Smooth muscle cell (in vitro differentiated cells): ENCODE measurements at regions not wholly inside any gene's neighbourhood (a gene's known extent, or its start where the extent isn't known, plus 50 kb on each side); places are given as distances from the start of the nearest gene placed in this dataset.

Experiments used
- DNase-seq: peaks from one replicate; lab custom pipeline; 2025; ENCODE audit not compliant: unreplicated experiment; lab: John Stamatoyannopoulos, UW
- H2AFZ ChIP-seq: fragments of 200-600 bp; sonication (generic); 2 replicates; pipeline ENCODE4 v1.6.0; 2016; ENCODE audit warnings: antibody characterized with exemption, low read depth, mild to moderate bottlenecking
- H3F3A ChIP-seq: fragments of 200-600 bp; sonication (generic); 2 replicates; pipeline ENCODE4 v1.6.0; 2017; ENCODE audit warnings: antibody characterized with exemption, low read depth
- H3K27ac ChIP-seq: fragments of 200-600 bp; sonication (generic); 2 replicates; pipeline ENCODE4 v1.5.1; 2016; ENCODE audit warnings: low read depth, mild to moderate bottlenecking
- H3K27me3 ChIP-seq: fragments of 200-600 bp; sonication (generic); 2 replicates; pipeline ENCODE4 v1.6.1; 2016; ENCODE audit warnings: low read depth, mild to moderate bottlenecking
- H3K36me3 ChIP-seq: fragments of 200-600 bp; sonication (generic); 2 replicates; pipeline ENCODE4 v1.5.1; 2016; ENCODE audit warnings: low read depth
- H3K4me1 ChIP-seq: fragments of 200-600 bp; sonication (generic); 2 replicates; pipeline ENCODE4 v1.5.1; 2016; ENCODE audit warnings: low read depth
- H3K4me2 ChIP-seq: fragments of 200-600 bp; sonication (generic); 2 replicates; pipeline ENCODE4 v1.6.0; 2016; ENCODE audit warnings: mild to moderate bottlenecking
- H3K4me3 ChIP-seq: fragments of 200-600 bp; sonication (generic); 2 replicates; pipeline ENCODE4 v1.5.1; 2016; ENCODE audit warnings: mild to moderate bottlenecking
- H3K79me2 ChIP-seq: fragments of 200-600 bp; sonication (generic); 2 replicates; pipeline ENCODE4 v1.6.0; 2016; ENCODE audit warnings: low read depth, mild to moderate bottlenecking
- H3K9ac ChIP-seq: fragments of 200-600 bp; sonication (generic); 2 replicates; pipeline ENCODE4 v1.6.0; 2016; ENCODE audit warnings: low read depth
- H3K9me3 ChIP-seq: fragments of 200-600 bp; sonication (generic); replicated peaks from 2 replicates; pipeline ENCODE4 v1.5.1; 2016; ENCODE audit warnings: low read depth
- H4K20me1 ChIP-seq: fragments of 200-600 bp; sonication (generic); 2 replicates; pipeline ENCODE4 v1.6.0; 2016; ENCODE audit warnings: low read depth
- WGBS: methylation state at CpG from one replicate; pipeline ENCODE4 v1.1.7; 2016; ENCODE audit warnings: low lambda C conversion rate; 5-methylcytosine and 5-hydroxymethylcytosine counted together
- TF ChIP-seq, protein P1 (sequence below): fragments of 200-600 bp; sonication (generic); IDR thresholded peaks from 2 replicates; pipeline ENCODE4 v1.5.1; 2017; ENCODE audit warnings: borderline replicate concordance, mild to moderate bottlenecking, antibody characterized with exemption; ENCODE audit not compliant: insufficient read depth, poor library complexity, severe bottlenecking

DNA sequence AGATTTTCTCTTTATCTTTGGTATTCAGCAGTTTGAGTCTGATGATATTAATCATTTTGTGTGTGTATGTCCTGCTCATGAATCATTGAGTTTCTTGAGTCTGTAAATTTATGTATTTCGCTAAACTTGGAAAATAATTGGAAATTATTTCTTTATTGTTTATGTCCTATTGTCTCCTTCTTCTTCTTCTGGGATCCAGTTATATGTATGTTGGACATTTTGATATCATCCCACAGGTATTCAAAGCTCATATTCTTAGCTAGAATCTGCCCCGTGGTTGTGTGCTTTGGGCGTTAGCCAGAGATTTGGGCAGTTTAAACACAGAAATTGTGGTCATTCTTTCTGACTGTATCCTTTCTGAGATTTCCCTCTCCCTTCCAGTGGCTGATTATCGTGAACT is 243.0 kb upstream of the SPRED2 start:
- no peak for DNase-seq
- Histone ChIP-seq H3K4me1 (no peaks in the 10 kb centered on the region), H2AFZ (no peak overlapping the region), H3K36me3 (no peaks in the 10 kb centered on the region), H3K9me3 (peaks cover 8% of the 10 kb centered on the region), H3K4me2 (no peak overlapping the region), H3K27ac (no peak overlapping the region), H3K27me3 (no peaks in the 10 kb centered on the region), H4K20me1 (no peaks in the 10 kb centered on the region), H3K79me2 (no peaks in the 10 kb centered on the region), H3F3A (no peaks in the 10 kb centered on the region), H3K4me3 (no peak overlapping the region), H3K9ac (no peak overlapping the region)
- TF ChIP-seq, protein P1, sequence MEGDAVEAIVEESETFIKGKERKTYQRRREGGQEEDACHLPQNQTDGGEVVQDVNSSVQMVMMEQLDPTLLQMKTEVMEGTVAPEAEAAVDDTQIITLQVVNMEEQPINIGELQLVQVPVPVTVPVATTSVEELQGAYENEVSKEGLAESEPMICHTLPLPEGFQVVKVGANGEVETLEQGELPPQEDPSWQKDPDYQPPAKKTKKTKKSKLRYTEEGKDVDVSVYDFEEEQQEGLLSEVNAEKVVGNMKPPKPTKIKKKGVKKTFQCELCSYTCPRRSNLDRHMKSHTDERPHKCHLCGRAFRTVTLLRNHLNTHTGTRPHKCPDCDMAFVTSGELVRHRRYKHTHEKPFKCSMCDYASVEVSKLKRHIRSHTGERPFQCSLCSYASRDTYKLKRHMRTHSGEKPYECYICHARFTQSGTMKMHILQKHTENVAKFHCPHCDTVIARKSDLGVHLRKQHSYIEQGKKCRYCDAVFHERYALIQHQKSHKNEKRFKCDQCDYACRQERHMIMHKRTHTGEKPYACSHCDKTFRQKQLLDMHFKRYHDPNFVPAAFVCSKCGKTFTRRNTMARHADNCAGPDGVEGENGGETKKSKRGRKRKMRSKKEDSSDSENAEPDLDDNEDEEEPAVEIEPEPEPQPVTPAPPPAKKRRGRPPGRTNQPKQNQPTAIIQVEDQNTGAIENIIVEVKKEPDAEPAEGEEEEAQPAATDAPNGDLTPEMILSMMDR = no peak
- WGBS = 79% methylated on average over 4 of the region's 4 CpGs

DNA sequence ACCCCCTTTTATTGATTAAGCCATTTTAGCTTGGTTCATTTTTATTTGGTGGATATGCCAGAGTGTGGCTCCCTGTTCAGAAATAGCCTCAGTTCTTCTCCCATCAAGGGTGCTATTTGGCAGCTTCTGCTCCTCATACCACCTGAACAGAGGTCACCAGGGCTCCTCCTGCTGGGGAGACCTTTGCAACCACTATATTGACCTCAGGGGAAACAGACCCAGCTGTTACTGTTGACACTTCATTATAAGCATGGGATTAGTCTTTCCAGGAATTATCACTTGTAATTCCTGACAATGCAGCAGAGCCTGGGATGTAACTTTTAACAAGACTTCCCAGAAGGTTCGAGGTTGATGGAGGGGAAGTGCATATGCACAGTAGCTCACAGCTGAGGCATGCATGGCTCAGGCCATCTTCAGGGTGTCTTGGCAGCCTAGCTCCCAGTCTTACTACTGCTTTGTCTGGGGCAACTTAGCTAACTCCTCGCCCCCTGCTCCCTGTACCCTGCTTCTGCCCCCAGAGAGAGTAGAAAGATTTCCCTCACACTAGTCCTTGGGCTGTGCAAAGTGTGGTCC is 239.4 kb upstream of the SPRED2 start:
- H3K9ac ChIP-seq = no peak overlapping the region
- no peaks in the 10 kb centered on the region for H3F3A ChIP-seq
- H3K36me3 ChIP-seq = no peaks in the 10 kb centered on the region
- H4K20me1 ChIP-seq = no peaks in the 10 kb centered on the region
- H2AFZ ChIP-seq = no peak overlapping the region
- no peaks in the 10 kb centered on the region for H3K4me1 ChIP-seq
- H3K27ac ChIP-seq = no peak overlapping the region
- H3K4me3 ChIP-seq = no peak overlapping the region
- TF ChIP-seq, protein P1 = no peak
- H3K9me3 ChIP-seq = peaks cover 8% of the 10 kb centered on the region
- WGBS = 47% methylated on average over 2 of the region's 2 CpGs
- no peaks in the 10 kb centered on the region for H3K79me2 ChIP-seq
- H3K4me2 ChIP-seq = no peak overlapping the region
- no peaks in the 10 kb centered on the region for H3K27me3 ChIP-seq
- no peak for DNase-seq

DNA sequence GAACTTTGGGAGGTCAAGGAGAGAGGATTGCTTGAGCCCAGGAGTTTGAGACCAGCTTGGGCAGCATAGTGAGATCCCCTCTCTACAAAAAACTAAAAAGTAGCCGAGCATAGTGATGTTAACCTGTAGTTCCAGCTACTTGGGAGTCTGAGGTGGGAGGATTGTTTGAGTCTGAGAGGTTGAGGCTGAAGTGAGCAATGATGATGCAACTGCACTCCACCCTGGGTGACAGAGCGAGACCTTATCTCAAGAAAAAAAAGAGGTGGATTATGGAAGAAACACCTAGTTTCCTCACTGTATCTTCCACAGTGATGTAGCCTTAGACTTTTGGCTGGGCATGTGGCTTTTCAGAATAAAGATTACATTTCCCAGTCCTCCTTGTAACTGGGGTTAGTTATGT is 237.2 kb upstream of the SPRED2 start:
- H3K27me3 ChIP-seq = no peaks in the 10 kb centered on the region
- 88% methylated on average over 2 of the region's 2 CpGs for WGBS

DNA sequence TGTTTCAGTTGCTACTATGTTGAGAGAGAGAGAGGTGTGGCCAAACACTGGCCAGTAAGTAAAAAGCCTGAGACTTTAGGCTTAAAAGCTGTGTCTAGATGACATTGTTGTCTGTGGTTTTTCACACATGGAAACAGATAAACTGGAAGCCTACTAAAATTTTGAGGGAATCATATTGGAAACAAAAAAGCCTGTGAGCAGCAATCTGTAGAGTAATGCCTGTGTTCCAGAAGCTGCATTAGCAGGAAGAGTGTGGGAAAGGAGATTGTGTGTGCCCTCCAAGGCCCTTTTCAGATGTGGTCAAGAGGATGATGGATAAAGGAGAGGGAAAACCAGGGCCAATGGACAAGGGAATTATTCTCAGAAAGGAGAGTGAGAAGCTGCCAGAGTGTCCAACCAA is 236.3 kb upstream of the SPRED2 start:
- H3K4me1 ChIP-seq = peaks cover 5% of the 10 kb centered on the region
- TF ChIP-seq, protein P1 = no peak
- DNase-seq = no peak
- no peak overlapping the region for H2AFZ ChIP-seq
- H3F3A ChIP-seq = no peaks in the 10 kb centered on the region
- H3K27me3 ChIP-seq = no peaks in the 10 kb centered on the region
- no peak overlapping the region for H3K9ac ChIP-seq
- H3K79me2 ChIP-seq = no peaks in the 10 kb centered on the region
- no peaks in the 10 kb centered on the region for H4K20me1 ChIP-seq
- no peak overlapping the region for H3K4me3 ChIP-seq
- H3K9me3 ChIP-seq = no peaks in the 10 kb centered on the region
- no peaks in the 10 kb centered on the region for H3K36me3 ChIP-seq
- no peak overlapping the region for H3K27ac ChIP-seq
- H3K4me2 ChIP-seq = no peak overlapping the region

More for the DNA sequence above, 237.2 kb upstream of the SPRED2 start:
- no peaks in the 10 kb centered on the region for H3K9me3 ChIP-seq
- H3F3A ChIP-seq = no peaks in the 10 kb centered on the region
- TF ChIP-seq, protein P1 = no peak
- no peak overlapping the region for H3K4me2 ChIP-seq
- no peaks in the 10 kb centered on the region for H4K20me1 ChIP-seq
- no peak overlapping the region for H3K9ac ChIP-seq
- peaks cover 5% of the 10 kb centered on the region for H3K4me1 ChIP-seq
- H3K79me2 ChIP-seq = no peaks in the 10 kb centered on the region
- H3K36me3 ChIP-seq = no peaks in the 10 kb centered on the region
- no peak overlapping the region for H2AFZ ChIP-seq
- DNase-seq = no peak
- no peak overlapping the region for H3K27ac ChIP-seq
- no peak overlapping the region for H3K4me3 ChIP-seq
